BJ (cell line): ENCODE measurements at regions not wholly inside any gene's neighbourhood (a gene's known extent, or its start where the extent isn't known, plus 50 kb on each side); places are given as distances from the start of the nearest gene placed in this dataset.

Experiments
- CTCF ChIA-PET: fragments of 350-600 bp; formaldehyde crosslinking; extraction: SDS; loops from one replicate; lab custom pipeline; 2021; ENCODE audit warnings: antibody characterized with exemption, inconsistent platforms; lab: Yijun Ruan, JAX
- POLR2A ChIA-PET: fragments of 300-600 bp; sonication (Branson Sonifier 250); formaldehyde crosslinking; extraction: SDS; loops from one replicate; lab custom pipeline; 2021; ENCODE audit warnings: antibody characterized with exemption; lab: Charles Lee
- DNase-seq: peaks from one replicate; pipeline ENCODE4 v3.0.0-alpha.2; 2011; ENCODE audit warnings: low read depth
- H3K27me3 ChIP-seq: 2 replicates; pipeline ENCODE4 v1.6.0; 2011; ENCODE audit warnings: low read length; ENCODE audit not compliant: control insufficient read depth, insufficient read depth
- H3K36me3 ChIP-seq: 2 replicates; pipeline ENCODE4 v1.5.1; 2011; ENCODE audit warnings: low read length; ENCODE audit not compliant: control insufficient read depth, insufficient read depth
- H3K4me3 ChIP-seq: 2 replicates; pipeline ENCODE4 v1.5.1; 2011; ENCODE audit warnings: low read depth, mild to moderate bottlenecking, control low read depth, low read length
- CTCF ChIP-seq: IDR thresholded peaks from 2 replicates; pipeline ENCODE4 v1.5.1; 2011; ENCODE audit warnings: low read depth, mild to moderate bottlenecking, control low read depth, inconsistent platforms, low read length, moderate library complexity; ENCODE audit not compliant: insufficient read depth

GRCh38 chr4:27343411-27343810, 482.8 kb downstream of the STIM2 start:
- H3K27me3 ChIP-seq = no peaks in the 10 kb centered on the region
- no peaks in the 10 kb centered on the region for H3K36me3 ChIP-seq
- POLR2A ChIA-PET = no interaction called here
- no peak overlapping the region for H3K4me3 ChIP-seq
- no peak for TF ChIP-seq CTCF
- CTCF ChIA-PET = no interaction called here
- DNase-seq = no peak

- TF ChIP-seq CTCF = no peak
- H3K27me3 ChIP-seq = no peaks in the 10 kb centered on the region
- POLR2A ChIA-PET = no interaction called here
- H3K36me3 ChIP-seq = no peaks in the 10 kb centered on the region
- H3K4me3 ChIP-seq = no peak overlapping the region
- DNase-seq = no peak
- CTCF ChIA-PET = no interaction called here
Observed at GRCh38 chr4:27350161-27350560, 489.5 kb downstream of the STIM2 start.

- ChIA-PET CTCF (interaction anchor here (1.0 to 1.9 kb wide), 3 partner anchors 13 to 107 kb away, joined by 3 to 5 read pairs (median 4); no protein-coding TSS in a partner anchor), POLR2A (no interaction called here)
- Histone ChIP-seq H3K27me3 (no peaks in the 10 kb centered on the region), H3K36me3 (no peaks in the 10 kb centered on the region), H3K4me3 (no peak overlapping the region)
- DNase-seq = no peak
- TF ChIP-seq CTCF = peak; percentile 39
Observed at GRCh38 chr4:27357283-27357682, 496.6 kb downstream of the STIM2 start.

GRCh38 chr4:27358269-27358668, 497.6 kb downstream of the STIM2 start:
- Histone ChIP-seq H3K36me3 (no peaks in the 10 kb centered on the region), H3K4me3 (no peak overlapping the region), H3K27me3 (no peaks in the 10 kb centered on the region)
- CTCF ChIA-PET = no interaction called here
- DNase-seq = no peak
- POLR2A ChIA-PET = no interaction called here
- TF ChIP-seq CTCF = no peak

- ChIA-PET CTCF (no interaction called here), POLR2A (no interaction called here)
- no peak for TF ChIP-seq CTCF
- Histone ChIP-seq H3K4me3 (no peak overlapping the region), H3K36me3 (no peaks in the 10 kb centered on the region), H3K27me3 (no peaks in the 10 kb centered on the region)
- no peak for DNase-seq
Observed at GRCh38 chr4:27360131-27360530, 499.5 kb downstream of the STIM2 start.
